NCI-H1092 (cell line): ENCODE measurements at regions not wholly inside any gene's neighbourhood (a gene's known extent, or its start where the extent isn't known, plus 50 kb on each side); places are given as distances from the start of the nearest gene placed in this dataset.

ENCODE experiments used
- DNase-seq: peaks from one replicate; lab custom pipeline; 2025; lab: John Stamatoyannopoulos, UW

DNA sequence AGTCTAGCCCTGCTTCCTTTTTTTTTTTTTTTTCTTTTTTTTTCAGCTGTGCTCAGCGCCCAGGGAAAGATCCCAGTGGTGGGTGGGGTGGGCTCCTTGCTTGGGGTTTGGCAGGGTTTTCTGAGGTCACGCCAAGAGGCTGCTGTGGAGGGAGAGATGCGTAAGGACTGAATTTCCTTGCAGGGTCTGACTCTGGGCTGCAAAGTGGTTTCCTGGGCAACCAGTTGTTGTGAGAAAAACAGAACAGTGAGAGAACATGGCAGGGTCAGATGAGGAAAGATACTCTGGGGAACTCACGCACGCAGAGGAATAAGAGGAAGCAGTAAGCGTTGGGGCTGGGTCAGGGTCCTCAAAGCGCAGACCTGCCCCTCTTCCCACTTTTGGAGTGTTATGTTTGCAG lies 119.5 kb downstream of the IRF8 start:
- no peak for DNase-seq

DNA sequence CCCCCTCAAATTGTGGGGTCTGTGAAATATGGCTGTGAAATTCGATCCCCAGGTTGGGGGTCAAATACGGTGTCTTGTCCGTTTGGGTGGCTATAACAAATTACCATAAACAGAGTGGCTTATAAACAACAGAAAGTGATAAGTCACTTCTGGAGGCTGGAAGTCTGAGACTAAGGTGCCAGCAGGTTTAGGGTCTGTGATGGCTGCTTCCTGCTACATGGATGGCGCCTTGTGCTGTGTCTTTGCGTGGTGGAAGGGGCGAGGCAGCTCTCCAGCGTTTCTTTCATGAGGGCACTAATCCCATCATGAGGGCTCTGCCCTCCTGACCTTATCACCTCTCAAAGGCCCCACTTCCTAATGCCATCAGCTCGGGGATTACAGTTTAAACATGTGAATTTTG lies 120.0 kb downstream of the IRF8 start:
- DNase-seq, result no peak

DNA sequence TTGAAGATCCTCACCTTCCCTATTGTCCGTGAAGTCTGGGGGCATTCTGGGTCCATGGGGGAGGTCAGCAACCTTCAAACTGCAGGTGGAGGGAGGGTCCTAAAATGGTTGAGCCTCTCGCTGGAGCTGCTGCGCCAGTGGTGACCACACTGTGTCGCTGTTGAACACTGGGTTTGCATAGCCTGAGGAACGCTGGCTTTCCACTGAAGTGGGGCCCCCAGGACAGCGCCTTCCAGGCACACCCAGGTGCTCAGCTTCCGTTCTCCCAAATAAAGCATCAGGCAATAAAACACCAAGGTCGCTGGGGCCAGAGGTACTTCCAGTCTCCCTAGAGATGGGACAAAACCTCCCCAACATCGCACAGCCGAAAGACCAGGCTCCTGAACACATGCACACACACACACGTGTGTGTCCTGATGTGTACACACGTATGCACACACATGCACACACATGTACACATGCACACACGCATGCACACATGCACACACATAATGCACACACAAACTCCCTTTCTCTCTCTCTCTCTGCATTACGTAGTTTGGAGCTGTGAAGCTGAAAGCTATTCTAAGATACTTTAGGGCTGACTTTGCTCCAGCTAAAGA lies 120.6 kb downstream of the IRF8 start:
- no peak for DNase-seq

DNA sequence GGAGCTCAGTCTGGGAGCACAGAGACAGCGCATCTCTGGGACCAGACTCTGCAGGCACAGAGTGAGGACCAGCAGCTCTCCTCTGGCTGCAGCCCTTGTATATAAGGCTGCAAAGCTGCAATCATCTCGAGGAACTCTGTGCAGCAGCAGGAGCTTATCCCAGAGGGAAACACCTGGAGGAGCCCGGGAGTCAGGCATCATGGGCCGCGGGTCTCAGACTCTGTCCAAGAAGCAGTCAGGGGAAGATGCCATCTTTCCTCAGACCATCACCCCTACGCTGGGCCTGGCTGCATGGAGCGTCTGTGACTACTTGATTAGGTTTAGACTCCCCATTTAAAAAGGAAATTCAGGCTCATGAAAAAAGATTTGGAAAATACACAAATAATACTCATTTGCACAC lies 122.0 kb downstream of the IRF8 start:
- DNase-seq, result no peak

DNA sequence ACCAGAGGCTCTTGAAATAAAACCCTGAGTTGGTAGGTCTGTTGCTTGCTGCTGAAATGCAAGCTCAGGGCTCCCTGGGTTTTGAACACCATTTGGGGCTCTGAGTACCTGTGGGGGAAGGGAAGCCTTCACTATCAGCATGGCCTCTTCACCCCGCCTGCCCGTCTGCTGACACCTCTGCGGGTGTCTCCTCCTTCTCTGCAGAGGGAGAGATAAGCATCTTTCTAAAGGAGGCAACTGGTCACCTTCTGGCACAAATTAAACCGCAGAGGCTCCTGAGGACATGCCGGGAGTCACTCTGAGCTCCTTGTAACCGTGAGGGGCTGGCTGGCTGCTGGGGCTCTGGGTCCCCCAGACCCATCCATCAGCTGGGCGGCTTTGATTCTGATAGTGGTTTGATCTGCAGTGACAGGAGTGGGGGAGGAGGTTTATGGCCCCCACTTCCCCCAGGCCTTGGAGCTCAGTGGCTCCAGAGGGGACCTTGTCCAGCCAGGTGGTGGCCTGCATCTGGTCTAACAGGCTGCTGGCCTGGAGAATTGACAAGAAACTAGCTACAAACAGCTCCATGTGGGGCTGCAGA lies 123.5 kb downstream of the IRF8 start:
- DNase-seq, result no peak

DNA sequence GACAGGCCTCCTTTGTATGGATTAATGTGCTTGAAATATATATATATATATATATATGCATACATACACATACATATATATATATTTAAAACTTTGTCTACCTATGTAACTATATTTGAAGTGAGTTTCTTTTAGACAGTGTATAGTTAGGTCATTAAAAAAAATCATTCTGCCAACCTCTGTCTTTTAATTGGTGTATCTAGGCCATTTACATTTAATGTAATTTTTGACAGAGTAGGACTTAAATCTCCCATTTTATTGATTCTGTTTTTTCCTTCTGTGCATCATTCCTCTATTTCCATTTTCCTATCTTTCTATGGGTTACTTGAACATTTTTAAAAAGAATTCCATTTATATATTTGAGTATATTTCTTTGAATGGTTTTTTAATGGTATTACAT lies 125.2 kb downstream of the IRF8 start:
- DNase-seq, result no peak

DNA sequence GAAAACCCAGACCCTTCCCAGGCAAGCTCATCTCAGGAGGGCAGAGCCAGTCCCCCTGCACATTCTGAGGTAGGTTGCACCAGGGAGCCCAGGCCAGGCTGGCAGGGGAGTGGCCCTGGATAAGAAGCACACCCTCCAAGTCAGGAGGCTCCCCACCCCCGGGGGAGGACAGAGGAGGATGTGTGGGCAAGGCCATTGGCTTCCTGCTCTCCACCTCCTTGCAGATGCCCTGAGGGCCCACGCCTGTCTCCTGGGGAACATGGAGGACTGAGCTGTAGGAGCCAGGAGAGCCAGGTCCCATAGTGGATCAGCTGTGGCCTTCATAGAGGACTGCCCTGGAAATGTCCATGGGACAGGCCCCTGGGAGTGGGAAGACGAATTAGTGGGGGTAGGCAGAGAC lies 126.7 kb downstream of the IRF8 start:
- no peak for DNase-seq

DNA sequence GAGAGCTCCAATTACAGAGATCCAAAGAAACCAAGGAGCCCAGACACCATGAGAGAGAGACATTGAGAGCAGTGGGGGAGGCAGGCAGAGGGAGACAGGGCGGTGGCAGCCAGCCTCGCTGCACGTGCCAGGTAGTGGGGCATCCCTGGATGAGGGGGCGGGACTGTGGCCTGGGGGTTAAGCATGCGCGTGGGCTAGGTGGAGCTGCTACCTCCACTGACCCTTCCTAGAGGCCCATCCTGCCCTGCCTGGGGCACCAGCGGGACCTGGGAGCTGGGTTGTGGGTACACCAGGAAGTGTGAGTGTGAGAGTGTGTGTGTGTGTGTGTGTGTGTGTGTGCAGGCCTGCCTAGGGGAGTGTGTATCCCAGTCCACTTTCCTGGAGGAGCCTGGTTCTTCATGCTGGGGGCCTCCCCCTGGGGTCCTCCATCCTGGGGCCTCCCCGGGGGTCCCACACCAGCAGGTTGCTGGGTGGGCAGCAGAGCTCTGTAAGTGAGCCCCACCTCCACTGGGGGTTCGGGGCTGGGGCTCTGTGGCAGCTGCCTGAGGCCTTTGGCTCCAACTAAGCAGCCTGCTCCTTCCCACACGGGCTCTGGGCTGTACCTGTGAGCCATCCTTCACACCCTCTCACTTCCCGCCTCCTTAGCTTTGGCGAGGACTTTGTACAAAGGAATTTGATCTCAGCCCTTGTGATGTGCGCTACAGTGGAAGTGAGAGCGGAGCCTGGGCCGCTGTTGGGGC lies 127.4 kb downstream of the IRF8 start:
- no peak for DNase-seq

DNA sequence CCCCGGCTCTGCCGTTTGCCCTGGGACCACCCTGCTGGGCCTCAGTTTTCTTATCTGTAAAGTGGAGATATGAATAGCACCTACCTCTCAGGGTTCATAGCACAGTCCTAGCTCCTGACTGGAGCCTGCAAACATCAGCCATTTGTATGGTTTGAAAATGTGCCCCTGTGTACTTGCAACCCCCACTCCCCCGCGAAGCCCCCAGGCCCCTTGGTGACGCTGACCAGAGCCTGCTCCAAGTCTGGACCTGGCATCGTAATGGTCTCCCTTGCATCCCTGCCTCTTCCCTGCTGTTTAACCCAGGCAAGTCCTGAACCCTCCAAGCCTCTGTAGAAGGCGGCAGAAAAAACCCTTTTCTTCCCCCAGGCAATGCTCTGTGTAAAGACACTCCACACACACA lies 128.0 kb downstream of the IRF8 start:
- no peak for DNase-seq

DNA sequence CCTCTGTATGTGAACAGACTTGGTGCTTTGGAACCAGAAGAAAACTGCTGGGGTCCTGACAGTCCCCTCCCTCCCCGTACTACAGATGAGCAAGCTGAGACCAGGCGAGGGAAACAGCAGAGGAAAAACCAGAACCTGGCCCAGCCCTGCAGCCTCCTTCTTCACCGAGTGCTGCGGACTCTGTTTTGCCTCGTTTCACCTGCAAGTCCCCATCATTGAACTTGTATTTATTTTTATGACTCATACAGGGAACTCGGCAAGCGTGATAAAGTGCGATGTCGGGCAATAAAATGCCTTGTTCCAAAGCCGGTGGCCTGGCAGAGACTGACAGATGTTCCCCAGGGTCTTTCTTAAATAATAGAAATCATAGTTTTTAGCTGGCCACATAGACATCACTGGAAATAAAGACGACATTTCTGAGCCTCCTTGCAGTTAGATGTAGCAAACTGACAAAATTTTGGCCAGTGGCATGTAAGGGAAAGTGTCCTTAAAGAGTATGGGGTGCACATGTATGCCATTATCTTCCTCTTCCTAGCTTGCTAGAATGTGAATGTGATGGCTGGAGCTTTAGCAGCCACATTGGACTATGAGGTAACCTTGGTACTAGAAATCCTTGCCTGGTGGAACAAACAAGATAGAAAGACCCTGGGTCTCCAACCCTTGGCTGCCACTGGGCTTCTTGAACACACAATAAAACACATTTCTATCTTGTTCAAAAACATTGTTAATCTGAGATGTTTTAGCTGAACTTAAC lies 128.6 kb downstream of the IRF8 start:
- DNase-seq, result no peak

DNA sequence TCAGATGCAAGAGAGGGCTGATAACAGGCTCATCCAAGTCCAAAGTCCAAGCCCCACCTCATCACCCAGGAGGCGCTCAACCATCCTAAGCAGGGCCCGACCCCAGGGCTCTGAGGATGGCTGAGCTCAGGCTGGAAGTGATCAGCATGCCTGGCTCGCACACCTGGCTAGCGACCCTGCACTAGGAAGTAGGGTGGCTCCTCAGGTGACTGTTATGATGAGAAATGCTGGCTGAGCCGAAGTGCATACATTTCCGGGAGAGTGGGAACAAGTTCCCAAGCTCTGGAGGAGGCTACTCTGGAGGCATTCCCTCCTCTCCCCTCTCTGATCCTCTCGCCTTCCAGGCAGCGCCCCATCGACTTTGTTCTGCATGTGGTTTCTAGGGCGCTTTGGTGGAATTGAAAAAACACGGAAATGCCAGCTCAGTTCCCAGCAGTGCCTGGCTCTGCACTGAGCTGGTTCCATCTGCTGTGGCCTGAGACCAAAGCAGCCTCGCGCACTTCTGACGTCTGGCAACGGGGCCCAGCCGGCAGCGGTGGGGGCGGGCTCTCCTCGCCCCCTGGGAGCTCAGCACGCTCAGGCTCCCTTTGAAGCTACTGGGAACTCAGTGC lies 130.3 kb downstream of the IRF8 start:
- DNase-seq, result no peak

DNA sequence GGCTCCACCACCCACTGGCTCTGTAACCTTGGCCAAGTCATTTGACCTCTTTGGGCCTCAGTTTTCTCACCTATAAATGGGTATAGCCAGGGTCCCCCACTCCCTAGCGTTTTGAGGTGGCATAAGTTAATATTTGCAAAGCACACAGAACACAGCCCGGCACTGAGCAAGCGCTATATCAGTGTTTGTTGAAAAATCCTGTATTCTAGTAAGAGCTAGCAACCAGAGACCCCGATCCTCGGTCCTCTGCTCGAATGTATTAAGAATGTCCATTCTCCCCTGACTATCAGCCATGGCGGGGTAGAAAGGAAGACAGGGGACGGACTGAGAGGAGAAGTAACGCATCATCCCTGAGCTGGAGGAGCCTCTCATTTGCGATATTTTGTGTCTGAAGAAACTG lies 131.2 kb downstream of the IRF8 start:
- no peak for DNase-seq

DNA sequence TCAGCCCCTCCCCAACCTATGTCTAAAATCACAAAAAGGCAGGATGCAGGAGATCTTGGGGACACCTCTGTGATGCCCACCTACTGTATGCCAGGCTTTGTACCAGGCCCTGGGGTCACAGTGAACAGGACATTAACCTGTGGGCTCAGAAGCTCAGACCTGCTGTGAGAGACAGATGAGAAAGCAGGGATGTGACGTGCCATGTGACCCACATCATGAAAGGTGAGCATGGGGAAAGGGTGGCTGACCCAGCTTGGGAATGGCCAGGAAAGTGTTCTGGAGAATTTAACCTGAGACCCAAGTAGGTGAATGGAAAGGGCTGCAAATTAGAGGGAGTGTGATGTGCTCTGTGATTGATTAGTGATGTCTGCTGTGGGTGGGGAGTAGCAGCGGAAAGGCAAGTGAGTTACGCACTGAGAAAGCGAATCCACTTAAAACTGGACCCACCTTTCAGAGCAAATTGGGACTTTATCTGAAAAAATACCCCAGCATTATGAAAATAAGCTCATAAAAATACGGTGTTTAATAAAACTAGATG lies 132.2 kb downstream of the IRF8 start:
- no peak for DNase-seq

DNA sequence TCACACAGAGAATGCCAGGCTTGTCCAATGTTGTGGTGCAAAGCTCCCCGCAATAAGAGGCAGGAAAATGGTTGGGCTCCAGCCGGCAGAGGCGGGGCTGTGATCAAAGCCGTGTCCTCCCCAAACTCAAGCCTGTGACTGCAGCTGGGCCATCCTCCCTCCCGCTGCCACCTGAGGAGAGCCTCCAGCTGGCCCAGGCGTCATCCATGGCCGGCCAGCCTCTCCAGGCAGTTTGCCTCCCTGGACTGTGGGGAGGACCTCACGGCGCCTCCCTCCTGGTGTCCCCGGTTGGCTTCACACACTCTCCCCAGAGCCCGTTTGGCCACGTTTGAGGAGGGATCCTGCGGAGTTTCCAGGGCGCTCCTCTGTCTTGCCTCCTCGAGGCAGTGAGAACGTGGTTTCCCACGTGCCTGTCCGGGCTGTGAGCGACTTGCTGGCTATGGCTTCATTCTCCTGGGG lies 134.1 kb downstream of the IRF8 start:
- no peak for DNase-seq

DNA sequence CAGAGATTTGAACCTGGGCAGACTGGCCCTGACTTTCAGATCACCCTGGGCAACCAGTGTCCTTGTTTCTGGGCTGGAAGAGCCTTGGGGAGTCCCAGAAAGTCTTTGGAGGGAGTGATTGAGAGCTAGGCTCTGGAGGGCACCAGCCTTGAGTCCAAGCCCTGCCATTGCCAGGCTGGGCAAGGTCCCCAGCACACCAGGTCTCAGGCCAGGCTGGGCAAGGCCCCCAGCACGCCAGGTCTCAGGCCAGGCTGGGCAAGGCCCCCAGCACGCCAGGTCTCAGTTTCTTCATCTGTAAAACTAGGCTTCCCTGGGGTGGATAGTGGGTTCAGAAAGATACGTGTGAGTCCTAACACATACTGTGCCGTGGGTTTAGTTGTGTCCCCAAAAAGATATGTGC lies 135.0 kb downstream of the IRF8 start:
- no peak for DNase-seq

DNA sequence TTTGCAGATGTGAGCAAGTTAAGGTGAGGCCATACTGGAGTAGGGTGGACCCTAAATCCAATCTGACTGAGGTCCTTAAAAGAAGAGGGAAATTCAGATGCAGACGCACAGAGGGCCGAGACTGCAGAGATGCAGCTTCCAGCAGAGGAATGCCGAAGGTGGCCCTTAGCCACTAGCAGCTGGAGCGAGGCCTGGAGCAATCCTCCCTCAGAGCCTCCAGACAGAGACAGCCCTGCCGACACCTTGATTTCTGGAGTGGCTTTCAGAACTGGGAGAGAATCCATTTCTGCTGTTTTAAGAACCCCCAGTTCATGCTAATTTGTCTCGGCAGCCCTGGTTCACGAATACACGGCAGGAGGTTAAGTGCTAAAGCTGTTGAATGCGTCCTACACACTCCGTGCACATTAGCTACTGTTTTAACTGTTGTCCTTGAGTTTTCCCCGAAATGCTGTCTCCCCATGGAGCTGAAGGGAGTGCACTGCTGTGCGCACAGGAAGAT lies 135.5 kb downstream of the IRF8 start:
- DNase-seq, result no peak

DNA sequence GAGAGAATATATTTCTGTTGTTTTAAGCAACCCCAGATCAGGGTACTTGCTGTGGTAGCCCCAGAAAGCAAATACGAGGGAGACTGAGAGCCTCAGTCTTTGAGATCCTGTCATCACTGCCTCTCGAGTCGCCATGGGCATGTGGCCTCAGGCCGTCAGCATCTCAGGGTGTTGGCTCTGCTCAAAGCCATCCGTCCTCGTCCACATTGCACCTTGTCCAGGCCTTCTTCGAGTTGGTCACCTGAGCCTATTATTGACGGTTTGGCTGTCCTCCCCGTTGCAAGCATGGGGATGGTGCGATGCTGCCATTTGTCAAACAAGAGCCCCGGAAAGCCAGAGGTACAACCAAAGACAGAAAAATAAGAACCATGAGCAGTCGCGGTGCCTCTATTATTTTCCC lies 136.9 kb downstream of the IRF8 start:
- no peak for DNase-seq

DNA sequence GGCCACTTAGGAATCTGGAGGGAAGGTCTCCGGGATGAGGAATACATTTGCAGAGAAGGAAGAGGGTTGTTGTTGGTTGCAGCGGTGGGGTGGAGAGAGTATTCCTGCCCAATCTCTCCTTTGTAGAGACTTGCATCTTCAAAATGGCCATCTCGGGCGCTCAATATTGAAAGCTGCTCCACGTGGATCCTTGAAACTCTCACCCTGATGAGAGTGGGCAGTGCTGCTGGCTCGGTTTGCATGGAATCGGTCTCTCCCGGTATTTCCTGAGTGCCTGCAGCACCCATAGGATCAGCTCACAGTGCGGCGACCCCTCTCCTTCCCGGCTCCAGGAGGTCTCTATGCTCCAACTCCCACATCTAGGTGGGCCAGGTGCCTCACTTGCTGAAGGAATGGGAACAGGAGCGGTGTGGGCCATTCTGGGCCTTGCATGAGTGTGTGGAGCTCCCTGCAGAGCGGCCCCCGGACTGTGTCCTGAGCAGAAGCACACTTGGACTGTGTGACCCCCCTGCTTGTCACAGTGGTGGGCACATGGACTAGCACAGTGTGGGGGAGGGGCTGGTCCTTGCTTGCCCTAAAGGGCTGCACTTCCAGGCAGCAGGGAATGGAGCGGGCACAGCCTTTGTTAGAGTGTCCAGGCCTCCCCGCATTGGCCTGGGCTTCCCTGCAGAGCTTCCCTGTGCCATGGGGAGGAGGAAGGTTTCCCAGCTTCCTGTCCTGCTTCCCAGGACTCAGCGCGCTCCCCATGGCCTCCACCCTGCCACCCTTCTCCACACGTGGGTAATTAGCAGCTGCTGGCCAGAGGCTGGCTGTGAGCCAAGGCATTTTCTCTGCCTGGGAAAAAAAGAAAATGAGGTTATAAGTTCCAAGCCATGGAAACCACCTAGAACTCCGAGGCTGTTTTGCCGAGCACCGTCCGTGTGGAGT lies 139.3 kb downstream of the IRF8 start:
- no peak for DNase-seq

DNA sequence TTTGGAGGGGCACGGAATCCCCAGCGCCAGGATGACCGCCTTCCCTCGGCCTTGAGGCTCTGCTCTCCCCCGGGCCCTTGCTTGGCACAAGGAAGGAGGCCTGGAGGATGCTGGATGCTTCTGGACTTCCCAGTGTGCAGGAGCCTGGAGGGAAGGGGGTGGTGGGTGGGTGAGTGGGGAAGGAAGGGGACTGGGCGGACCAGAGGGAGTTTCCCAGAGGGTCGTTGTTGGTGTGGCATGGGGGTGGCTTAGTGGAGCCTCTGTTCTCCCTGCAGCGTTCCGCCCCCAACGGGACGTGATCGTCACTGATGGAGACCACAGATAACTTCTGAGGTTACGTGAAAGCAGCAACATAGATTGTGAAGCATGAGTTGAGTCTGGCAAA lies 140.0 kb downstream of the IRF8 start:
- no peak for DNase-seq

DNA sequence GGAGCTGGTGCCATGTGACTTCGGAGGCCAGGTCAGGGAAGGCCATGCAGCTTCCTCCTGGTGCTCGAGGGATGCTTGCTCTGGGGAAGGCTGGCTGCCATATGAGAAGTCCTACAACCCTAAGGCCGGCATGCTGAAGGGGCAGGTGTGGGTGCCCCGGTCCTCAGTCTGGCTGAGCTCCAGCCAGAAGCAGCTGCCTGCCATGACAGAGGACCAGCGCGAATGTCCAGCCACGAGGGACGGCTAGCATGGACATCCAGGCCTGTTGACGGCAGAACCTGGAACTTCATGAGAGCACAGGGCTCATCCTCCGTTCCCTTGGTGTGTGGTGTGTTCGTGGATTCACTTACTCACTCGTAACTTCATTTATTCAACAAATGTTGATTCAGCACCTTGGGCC lies 140.6 kb downstream of the IRF8 start:
- no peak for DNase-seq

DNA sequence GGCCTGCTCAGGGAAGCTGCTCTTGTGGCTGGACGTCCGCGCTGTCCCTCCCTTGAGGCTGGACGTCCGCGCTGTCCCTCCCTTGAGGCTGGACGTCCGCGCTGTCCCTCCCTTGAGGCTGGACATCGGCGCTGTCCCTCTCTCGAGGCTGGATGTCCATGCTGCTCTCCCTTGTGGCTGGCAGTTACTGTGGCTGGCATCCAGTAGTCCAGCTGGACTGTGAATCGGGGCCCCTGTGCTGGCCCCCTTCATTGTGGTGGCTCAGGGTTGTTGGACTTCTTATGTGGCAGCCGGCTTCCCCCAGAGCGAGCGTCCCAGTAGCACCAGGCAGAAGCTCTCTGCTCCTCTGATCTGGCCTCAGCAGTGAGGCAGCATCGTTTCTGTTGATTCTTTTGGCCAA lies 141.5 kb downstream of the IRF8 start:
- DNase-seq, result no peak
